ENCODE measurements at regions not wholly inside any gene's neighbourhood (a gene's known extent, or its start where the extent isn't known, plus 50 kb on each side); places are given as distances from the start of the nearest gene placed in this dataset.
"Not testable (repeated sequence)": the region's sequence is repeated elsewhere in the genome, so short reads cannot be mapped to it uniquely, and the experiment has no call there.

- DNase-seq (ENCODE audit: low read depth, low spot score), result no peak
- CTCF ChIA-PET, result no interaction called here
- POLR2A ChIA-PET, result no interaction called here
- TF ChIP-seq CTCF (IDR thresholded peaks at IDR 0.05; ENCODE audit: insufficient read depth, low read length, missing control alignments), result no peak
- no peak overlapping the region for H3K4me3 ChIP-seq (ENCODE audit: low read depth, low read length)
Observed at GRCh38 chr13:23022704-23023103, 158.1 kb upstream of the SGCG start.

GRCh38 chr13:23025864-23026608, 154.7 kb upstream of the SGCG start:
- no peak for TF ChIP-seq CTCF (IDR thresholded peaks at IDR 0.05; ENCODE audit: insufficient read depth, low read length, missing control alignments)
- ChIA-PET POLR2A (no interaction called here), CTCF (no interaction called here)
- H3K4me3 ChIP-seq (ENCODE audit: low read depth, low read length), result no peak overlapping the region
- no peak for DNase-seq (ENCODE audit: low read depth, low spot score)

- CTCF ChIA-PET, result no interaction called here
- no peak for DNase-seq (ENCODE audit: low read depth, low spot score)
- no peak overlapping the region for H3K4me3 ChIP-seq (ENCODE audit: low read depth, low read length)
- POLR2A ChIA-PET, result no interaction called here
- no peak for TF ChIP-seq CTCF (IDR thresholded peaks at IDR 0.05; ENCODE audit: insufficient read depth, low read length, missing control alignments)
Observed at GRCh38 chr13:23039266-23039935, 141.4 kb upstream of the SGCG start.

- POLR2A ChIA-PET, result no interaction called here
- TF ChIP-seq CTCF (IDR thresholded peaks at IDR 0.05; ENCODE audit: insufficient read depth, low read length, missing control alignments), result no peak
- no peak overlapping the region for H3K4me3 ChIP-seq (ENCODE audit: low read depth, low read length)
- CTCF ChIA-PET, result no interaction called here
- no peak for DNase-seq (ENCODE audit: low read depth, low spot score)
Observed at GRCh38 chr13:23042181-23042580, 138.6 kb upstream of the SGCG start.

- no peak for TF ChIP-seq CTCF (IDR thresholded peaks at IDR 0.05; ENCODE audit: insufficient read depth, low read length, missing control alignments)
- no peak for DNase-seq (ENCODE audit: low read depth, low spot score)
- ChIA-PET CTCF (no interaction called here), POLR2A (no interaction called here)
- no peak overlapping the region for H3K4me3 ChIP-seq (ENCODE audit: low read depth, low read length)
Observed at GRCh38 chr13:23044906-23045305, 135.9 kb upstream of the SGCG start.

GRCh38 chr13:23050126-23050525, 130.7 kb upstream of the SGCG start:
- no peak for DNase-seq (ENCODE audit: low read depth, low spot score)
- H3K4me3 ChIP-seq (ENCODE audit: low read depth, low read length), result no peak overlapping the region
- POLR2A ChIA-PET, result interaction anchor here (0.6 kb wide), 1 partner anchor 154 kb away, joined by 3 read pairs; no protein-coding TSS in a partner anchor
- CTCF ChIA-PET, result no interaction called here
- TF ChIP-seq CTCF (IDR thresholded peaks at IDR 0.05; ENCODE audit: insufficient read depth, low read length, missing control alignments), result no peak

GRCh38 chr13:23053711-23054110, 127.1 kb upstream of the SGCG start:
- POLR2A ChIA-PET; CTCF ChIA-PET; H3K4me3 ChIP-seq (ENCODE audit: low read depth, low read length); DNase-seq (ENCODE audit: low read depth, low spot score): not testable (repeated sequence)
